ENCODE measurements at regions not wholly inside any gene's neighbourhood (a gene's known extent, or its start where the extent isn't known, plus 50 kb on each side); places are given as distances from the start of the nearest gene placed in this dataset.

DNA sequence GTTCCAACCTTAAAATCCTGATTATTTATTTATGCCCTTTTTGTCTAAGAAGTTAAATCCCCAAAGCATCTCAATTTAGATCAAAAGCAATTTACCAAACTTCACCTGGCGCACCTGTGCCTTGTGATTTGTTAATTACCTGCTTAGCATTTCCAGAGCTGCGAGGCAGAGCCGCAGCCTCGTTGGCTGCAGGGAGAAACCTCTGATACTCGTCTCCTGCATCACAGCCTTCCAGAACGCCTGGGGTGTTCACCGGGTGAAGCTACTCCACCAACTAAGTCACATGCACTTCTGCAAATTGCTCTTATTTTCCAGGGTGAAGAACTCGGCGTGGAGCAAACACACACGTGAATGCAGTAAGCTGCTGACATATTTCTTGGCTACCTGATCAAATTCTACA is 198.1 kb upstream of the RNF32 start:
- no peak for DNase-seq

DNA sequence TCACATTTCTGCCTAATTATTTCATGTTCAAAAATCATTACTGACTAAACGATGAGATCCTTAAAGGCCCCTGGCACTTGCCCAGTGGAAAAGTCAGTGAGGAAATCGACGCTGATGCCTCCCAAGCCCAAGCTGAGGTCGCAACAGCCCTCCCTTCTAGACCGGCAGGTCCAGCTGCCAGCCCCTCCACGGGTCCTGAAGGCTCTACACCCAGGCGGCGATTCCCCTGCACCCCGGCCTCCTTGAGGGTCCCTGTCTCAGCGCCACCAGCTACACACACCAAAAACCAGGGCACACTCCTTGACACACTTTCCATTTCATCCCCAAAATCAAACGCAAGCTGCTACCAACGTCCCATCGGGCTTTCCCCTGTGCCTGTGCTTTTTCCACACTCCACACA is 200.1 kb upstream of the RNF32 start:
- no peak for DNase-seq

DNA sequence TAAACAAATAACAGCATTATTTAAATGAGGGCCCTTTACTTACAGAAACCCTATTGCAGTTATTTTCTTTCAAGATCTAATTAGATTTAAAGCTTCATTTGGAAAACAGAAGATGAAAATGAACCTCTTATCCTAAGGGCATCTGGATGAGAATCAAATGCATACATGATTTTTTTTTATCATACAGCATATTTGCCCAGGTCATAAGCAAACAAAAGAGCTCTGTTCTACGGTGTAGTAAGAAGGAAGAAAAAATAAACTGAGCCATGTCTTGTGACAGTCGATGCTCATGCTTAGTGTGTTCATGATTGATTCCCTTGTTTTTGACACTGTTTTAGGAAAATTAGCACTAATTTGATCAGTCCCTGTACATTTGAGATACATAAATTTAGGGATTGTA is 202.6 kb upstream of the RNF32 start:
- no peak for DNase-seq

DNA sequence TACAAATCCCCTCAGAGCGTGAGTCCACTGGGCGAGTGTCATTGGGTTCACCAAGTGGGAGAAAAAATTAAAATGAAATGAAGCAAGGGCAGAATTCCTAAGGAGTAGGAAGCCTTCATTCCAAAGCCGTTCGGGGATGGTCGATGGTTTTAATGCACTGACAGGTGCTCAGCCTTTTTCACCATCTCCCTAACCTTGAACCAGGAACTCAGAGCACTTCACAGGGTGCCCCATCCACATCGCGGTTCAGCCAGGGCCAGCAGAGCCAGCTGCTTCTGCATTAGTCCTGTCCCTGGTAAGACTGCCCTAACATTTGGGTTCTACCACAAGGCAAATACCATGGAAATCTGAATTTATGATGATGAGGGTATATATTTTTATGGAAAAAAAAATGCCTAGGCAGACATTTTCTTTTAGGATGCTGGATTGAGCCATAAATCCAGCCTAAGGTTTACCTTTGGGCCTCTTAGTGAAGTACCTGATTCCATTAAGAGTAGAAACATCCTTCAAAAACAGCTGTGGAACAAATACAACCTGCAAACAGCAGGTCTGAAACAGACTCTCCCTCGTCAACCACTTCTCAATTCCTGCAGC is 203.5 kb upstream of the RNF32 start:
- no peak for DNase-seq

DNA sequence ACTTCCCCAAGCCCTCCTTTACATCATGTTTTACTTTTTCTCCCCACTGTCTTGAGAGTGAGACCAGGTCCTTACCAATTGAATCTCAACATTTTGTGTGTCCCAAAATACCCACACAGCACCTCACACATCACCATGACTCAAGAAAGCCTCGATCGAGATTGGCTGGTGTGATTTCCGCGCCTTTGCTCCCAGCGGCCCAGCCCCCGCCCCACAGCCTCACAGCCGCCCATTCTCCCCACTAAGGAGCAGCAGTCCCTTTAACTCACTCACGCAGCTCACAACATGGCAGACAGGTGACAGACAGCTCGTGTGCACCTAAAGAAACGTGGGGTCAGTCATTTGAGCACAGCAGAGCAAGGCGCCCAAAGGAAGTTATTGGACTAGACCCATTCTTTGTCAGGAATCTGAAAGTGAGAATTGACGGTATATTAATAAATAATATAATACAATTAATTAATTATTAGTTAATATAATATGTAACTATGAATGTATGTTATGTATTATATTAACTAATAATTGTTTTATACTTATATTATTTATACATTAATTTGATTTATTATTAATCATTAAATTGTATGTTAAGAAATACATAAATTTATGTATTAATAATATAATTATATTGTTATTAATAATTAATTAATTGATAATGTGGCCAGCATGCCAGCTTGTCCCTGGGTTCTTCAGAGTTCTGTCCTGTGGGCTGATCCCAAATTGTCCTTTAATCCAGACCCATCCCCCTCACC is 204.9 kb upstream of the RNF32 start:
- DNase-seq: no peak

DNA sequence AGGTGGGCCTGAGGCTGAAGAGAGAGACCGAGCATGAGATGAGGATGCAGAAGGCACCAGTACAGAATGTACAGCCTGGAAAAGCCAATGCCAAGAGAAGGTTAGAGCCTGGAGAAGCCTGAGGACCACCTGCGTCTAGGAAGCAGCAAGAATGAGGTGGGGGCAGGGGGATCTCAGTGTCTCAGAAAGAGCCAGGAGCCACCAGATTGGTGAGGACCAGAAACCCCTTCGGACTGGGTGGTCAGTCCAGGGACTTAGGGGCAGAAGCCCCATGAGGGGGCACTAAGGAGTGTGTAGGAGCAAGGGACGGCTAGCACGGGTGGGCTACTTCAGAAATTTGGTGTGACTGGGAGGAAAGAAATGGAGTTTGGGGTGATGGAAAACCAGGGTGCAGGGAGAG is 205.9 kb upstream of the RNF32 start:
- no peak for DNase-seq

DNA sequence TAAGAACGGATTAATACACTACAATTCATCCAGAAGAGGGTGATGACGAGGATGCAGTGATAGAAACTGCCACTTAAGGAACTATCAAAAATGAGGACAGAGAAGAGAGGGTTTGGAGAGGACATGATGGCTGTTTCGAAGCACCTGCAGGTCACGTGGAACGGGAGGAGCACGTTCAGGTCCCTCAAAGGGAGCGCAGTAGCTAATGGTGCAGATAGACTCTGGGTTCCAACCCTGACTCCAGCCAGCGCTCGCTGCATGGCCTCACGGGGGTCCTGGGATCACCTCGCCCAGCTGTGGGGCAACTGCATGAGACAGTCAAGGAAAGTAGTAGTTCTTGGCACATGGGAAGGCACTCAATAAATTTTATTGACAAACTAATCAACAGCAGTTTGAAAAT is 208.6 kb upstream of the RNF32 start:
- DNase-seq: no peak

DNA sequence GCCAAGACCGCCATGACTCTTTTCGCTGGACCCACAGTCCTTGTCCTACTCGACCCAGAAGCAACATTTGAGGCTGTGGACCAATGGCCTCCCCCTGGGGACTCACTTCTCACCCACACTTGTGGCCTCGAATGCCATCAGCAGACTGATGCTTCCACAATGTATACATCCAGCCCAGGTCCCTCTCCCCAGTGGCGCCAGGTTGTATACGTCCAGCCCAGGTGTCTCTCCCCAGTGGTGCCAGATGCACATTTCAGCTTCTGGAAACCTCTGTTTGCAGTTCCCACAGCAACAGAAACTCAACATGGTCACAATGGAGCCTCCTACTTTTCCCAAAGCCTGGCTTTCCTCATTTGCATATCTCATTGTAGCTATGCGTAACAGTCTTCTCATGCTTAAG is 210.5 kb upstream of the RNF32 start:
- DNase-seq: no peak

DNA sequence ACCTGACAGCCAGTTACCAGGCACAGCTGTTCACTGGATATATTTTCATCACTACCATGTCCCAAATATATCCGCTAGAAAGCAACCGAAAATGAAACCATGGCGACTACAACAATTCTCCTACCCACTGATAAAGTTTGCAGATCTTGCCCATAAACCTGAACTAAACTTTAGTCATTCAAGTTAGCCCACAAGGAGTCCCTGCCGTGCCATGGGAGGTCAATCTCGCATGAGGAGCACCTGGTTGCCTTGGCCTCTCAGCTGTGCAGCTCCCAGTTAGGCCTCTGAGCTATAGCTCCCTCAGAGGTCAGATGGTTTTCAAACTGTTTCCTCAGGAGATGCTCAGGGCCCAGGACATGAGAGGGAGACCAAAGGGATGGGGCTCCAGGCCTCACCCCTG is 211.1 kb upstream of the RNF32 start:
- DNase-seq: no peak

DNA sequence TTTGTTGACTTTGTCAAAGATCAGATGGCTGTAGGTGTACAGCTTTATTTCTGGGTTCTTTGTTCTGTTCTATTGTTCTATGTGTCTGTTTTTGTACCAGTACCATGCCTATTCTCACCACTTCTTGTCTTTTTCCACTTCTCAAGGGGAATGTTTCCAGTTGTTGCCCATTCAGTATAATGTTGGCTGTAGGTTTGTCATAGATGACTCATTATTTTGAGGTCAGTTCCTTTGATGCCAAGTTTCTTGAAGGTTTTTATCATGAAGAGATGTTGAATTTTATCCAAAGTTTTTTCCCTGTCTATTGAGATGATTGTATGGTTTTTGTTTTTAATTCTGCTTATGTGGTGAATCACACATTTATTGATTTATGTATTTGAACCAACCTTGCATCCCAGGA is 216.7 kb upstream of the RNF32 start:
- DNase-seq: no peak

DNA sequence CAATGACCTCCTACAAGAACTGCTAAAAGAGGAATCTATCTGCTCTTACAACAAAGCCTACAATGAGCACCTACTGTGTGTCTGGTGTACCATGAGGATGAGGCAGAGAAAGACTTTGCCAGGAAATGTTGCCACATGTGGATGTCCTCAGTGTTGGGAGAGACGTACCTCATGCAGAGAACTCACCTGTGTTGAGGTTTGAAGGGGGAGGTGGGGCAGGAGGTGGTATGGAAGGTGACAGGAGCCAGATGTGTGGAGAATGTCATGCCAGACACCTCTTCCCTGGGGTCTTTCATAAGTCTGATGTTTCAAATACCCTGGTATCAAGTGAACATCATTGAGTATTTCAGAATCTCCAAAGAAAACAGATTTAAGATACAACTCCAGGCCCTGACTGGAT is 220.1 kb upstream of the RNF32 start:
- DNase-seq: no peak

DNA sequence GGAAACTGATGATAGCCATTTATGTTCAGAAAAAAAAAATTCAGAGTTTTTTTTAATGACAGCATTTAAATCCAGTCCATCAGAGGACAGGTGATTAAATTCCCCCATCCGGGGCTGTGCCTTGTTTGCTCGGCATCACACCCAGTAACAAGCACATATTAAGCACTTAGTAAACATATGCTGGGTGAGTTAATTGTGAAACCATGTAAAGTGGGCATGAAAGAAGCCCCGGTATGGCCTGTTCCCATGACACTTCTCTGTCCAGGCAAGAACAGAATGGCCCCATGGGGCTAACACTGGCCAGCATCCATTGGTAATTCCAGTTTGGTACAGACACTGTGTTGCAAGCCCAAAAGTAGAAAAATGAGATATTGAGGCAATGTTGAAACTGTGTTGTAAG is 220.8 kb upstream of the RNF32 start:
- DNase-seq: no peak

DNA sequence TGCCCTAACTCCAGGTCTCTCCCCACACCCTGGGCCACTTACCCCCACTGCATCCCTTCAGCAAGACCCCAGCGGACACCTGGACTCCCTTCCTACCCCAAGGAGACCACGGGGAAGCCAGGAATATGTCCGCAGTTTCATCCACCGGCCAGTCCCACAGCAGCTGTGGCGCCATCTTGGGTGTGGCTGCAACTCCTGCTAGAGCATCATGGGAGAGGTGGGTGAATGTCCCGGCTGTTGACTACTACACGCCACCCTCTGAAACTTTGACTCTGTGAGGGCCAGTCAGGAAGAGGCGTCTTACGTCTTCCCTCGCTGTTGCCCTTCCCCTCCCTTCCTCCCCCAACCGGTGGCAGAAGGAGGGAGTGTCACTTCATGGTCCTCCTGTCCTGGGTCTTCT is 238.3 kb upstream of the RNF32 start:
- DNase-seq: no peak

DNA sequence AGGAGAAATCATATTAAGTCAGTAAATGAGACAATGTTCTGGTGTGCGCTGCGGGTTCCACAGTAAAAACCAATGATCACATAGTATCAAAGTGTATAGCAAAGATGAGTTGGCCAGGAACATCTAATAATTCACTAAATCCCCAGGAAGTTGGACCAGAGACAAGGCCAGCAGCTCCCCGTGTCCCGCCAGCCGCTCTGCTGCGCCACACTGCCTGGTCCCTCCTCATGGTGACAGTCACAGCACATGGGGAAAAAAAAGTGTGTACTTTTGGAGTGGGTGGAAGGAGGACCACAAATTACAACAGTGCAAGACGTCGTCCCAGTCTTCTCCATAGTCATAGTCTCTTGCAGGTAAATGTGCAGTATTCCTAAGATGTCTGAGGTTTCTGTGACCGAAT is 239.0 kb upstream of the RNF32 start:
- no peak for DNase-seq

DNA sequence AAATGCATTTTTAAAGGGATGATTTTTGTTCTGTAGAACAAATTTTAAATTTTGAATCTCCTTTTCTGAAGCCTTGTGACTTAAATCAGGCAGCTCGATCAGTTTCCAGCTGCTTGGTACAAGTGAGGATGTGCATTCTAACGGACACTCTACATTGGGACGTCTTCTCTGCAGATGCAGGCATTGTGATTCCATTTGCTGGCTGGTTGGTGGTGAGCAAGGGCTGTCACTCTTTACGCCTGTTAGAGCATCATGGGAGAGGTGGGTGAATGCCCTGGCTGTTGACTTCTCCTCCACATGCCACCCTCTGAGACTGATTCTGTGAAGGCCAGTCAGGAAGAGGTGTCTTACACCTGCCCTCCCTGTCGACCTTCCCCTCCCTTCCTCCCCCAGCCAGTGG is 240.5 kb upstream of the RNF32 start:
- no peak for DNase-seq

DNA sequence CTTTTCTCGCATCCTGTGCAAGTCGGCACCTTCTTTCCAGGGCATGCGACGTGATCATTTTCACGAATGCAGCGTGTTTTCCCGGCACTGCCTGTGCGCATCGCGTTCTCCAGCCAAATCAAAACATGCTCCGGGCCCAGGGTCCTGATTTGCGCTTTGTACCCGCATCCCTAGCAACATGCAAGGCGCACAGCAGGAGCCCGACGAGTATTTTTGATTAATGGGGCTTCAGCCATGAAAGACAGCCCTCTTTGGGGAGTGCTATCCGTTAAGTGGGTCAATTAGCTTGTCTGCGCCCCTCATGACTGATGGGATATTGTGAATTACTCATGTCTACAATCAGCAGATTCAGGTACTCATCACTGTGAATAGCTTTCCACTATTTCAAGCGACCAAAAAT is 243.3 kb upstream of the RNF32 start:
- DNase-seq: no peak

DNA sequence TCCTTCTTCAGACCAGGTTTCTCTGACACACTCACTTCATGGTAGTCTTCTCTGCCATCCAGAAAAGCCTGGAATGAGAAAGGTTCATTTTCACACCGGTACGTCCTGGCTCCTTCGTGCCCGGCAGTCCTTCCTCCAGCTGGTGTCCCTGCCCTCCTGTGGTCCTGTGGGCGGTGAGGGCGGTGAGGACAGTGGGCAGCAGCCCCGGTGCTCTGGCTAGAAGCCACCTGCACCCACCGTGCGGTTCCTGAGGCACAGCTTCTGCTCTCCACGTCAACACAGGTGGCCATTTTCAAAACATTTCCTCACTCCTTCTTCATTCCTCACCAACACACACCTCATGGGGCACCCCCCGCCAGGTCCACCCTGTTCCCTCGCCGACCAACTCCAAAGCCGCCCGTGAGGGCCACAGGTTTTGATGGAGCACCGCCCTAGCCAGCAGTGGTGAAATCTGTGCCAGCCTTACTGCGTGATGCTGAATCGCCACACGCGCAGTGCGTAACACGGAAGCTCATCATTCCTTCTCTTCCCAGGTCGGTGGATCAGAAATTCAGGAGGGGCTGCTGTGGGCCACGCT is 251.4 kb upstream of the RNF32 start:
- no peak for DNase-seq

DNA sequence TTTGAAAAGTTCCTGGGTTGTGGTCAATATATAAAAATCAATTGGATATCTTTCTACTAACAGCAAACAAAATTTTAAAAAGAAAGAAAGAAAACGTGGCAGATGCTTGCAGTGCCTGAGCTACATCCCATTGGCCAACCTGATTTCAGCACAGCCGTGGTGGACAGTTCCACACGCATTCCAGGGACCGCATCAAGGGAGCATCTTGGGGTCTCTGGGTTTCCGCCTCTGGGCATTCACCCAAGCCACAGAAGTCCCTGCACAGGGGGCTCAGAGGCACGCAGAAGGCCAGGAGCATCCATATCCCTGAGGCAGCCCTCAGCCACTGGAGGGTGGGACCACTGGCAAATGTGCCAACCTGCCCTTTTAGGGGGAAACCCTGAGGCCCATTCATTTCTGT is 254.5 kb upstream of the RNF32 start:
- DNase-seq: no peak

DNA sequence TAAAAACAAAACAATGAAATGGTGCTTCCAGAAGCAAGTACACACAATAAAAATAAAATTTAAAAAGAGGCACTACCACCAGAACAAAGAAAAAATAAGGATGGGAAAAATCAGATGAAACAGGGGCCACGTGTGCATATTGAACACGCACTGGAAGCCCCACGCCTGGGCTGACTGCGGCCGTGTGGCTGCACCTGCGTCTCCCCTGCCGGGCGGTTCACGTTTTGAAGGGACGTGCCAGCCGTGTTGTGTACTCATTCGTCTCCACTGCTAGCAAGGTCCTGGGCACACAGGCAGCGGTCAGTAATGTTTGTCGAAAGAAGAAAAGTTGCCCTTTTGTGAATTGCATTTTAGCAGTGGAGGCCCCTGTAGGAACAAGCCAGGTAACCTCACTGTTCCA is 255.9 kb upstream of the RNF32 start:
- DNase-seq: no peak

DNA sequence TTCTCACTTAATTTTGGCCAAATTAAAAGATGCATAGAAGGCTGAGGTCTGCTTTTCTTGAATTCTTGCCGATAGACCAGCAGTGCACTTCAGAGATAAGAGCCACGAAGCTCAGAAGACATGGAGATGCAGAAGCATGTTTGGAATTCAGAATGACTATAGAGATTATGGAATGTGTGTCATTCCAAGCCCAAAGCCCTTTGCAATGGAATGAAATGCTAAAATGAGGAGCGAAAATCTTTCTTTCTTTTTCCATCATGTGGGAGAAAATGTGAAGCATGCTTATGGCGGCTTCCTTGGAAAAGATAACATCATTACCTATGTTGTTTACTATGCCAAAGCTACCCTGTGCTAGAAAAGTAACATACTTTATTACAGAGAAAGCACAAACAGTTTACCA is 257.0 kb upstream of the RNF32 start:
- no peak for DNase-seq

DNA sequence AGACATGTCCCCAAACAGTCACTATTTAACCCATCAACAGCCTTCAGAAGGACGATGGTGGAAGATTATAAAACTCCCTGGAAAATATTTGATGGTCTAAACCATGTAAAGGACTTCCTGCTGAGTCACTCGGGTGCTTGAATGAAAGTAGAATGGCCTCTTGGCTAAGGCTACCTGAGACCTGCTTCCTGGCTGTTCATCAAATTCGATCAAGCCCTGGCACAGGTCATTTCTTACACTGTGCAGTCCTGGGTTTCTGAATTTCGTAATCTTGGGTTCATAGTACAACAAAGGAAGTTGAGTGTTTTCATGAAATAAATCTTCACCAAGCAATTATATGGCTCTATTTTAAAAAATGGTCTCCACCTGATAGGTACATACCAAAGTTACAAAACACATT is 260.3 kb upstream of the RNF32 start:
- DNase-seq: no peak

DNA sequence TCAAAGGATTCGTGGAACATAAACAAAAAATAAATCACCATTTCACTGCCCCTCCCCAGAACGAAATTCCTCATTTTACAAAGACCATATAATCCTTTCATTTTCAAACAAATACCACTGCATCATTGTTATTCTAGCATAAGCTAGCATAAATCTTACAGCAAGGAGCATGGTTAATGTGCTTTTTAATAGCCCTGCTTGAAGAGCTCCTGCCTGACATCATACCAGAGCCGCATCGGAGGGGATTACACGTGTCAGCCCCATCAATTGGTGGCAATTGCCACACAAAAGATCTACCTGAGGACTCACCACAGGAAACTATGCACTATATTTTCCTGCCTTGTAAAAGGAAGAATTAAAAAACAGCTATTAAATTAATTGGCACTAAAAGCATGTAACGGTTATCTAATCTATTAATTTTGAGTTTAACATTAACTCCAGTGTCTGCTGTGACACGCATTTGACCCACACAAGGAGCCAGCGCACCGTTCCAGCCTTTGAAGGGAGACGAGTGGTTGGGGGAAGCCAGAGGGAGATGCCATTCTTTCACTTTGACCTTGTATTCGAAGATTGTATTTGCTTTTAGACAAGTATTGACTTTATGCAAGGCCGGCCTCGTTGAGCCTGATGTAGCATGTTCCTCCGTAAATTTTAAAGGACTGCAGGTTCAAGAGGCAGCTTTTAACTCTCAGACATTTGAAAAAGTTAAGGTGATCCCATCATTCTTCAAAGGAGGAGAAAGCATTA is 261.1 kb upstream of the RNF32 start:
- no peak for DNase-seq

DNA sequence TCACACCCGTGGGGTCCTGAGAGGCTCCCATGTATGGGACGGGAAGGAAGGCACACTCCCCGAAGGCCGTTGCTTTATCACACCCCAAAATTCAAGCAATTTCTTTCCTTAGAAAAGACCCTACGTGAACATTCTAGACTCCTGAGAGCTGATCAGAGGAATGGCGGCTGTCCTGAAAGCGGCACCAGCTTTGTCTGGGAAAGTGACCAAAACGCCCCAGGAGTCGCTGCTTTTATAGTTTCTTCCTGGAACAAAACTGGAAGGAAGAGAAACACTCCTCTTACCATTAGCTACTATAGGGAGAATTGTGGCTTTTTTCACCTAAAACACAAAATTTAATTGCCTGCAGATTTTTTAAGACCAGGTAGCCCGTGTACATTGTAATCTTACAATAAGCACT is 261.8 kb upstream of the RNF32 start:
- DNase-seq: no peak

DNA sequence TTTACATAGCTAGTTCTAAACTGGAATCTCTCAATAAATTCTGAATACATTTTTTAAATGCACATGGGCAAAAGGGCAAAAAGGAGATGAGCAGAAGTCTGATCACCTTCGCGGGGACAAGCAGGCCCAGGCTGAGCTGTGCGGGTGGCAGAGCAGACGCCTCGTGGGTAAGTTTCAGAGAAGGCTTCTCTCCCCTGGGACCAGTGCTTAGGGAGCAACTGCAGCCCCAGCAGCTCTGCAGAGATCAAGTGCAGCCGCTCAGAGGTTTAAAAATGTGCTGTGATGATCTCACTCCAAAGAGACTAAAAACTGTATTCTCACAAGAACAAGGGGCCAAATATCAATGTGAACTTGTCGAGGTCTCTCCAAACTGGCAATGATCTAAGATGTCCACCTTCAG is 264.3 kb upstream of the RNF32 start:
- peak; percentile 26 for DNase-seq

Data from NCI-H1092 (cell line).